HEK293 (cell line): ENCODE measurements at regions not wholly inside any gene's neighbourhood (a gene's known extent, or its start where the extent isn't known, plus 50 kb on each side); places are given as distances from the start of the nearest gene placed in this dataset.

Experiments
- CTCF ChIA-PET: fragments of 350-600 bp; formaldehyde crosslinking; extraction: SDS; loops from one replicate; lab custom pipeline; 2021; ENCODE audit warnings: antibody characterized with exemption; lab: Yijun Ruan, JAX
- POLR2A ChIA-PET: fragments of 300-600 bp; formaldehyde crosslinking; extraction: SDS; loops from one replicate; lab custom pipeline; 2020; ENCODE audit warnings: antibody characterized with exemption, inconsistent platforms; lab: Yijun Ruan, JAX
- H3K27ac ChIP-seq: fragments of 200-500 bp; sonication (Bioruptor generic); 2 replicates; pipeline ENCODE4 v1.5.1; 2014; ENCODE audit warnings: low read depth, low read length, control low read depth, inconsistent platforms; ENCODE audit errors: extremely low read depth
- H3K36me3 ChIP-seq, 2 experiments: fragments of 200-500 bp in 1 of 2; sonication (Bioruptor generic) in 1 of 2; 1 replicate in 1 of 2; 2 replicates in 1 of 2; pipeline ENCODE4 v1.5.1; 2014 to 2017; ENCODE audit warnings: inconsistent platforms in 2 of 2, low read length in 2 of 2; ENCODE audit not compliant: control insufficient read depth in 2 of 2, insufficient read depth in 1 of 2
- H3K4me1 ChIP-seq: fragments of 200-500 bp; sonication (Bioruptor generic); 2 replicates; pipeline ENCODE4 v1.5.1; 2014; ENCODE audit warnings: mild to moderate bottlenecking, low read length, inconsistent platforms; ENCODE audit not compliant: control insufficient read depth, insufficient read depth
- H3K4me3 ChIP-seq: 2 replicates; pipeline ENCODE4 v1.5.1; 2011; ENCODE audit warnings: low read depth, mild to moderate bottlenecking, control low read depth, low read length, moderate library complexity
- H3K9me3 ChIP-seq: fragments of 200-500 bp; sonication (Bioruptor generic); 2 replicates; pipeline ENCODE4 v1.5.1; 2014; ENCODE audit warnings: low read depth, low read length, inconsistent platforms; ENCODE audit not compliant: control insufficient read depth, insufficient read depth
- FEZF1 ChIP-seq: fragments of 450-650 bp; formaldehyde crosslinking; IDR thresholded peaks from 2 replicates; pipeline ENCODE4 v1.5.1; 2016; ENCODE audit warnings: missing biosample characterization, missing genetic modification characterization
- KLF10 ChIP-seq: fragments of 450-650 bp; IDR thresholded peaks from 2 replicates; pipeline ENCODE4 v1.5.1; 2018; ENCODE audit warnings: missing biosample characterization, mild to moderate bottlenecking, missing genetic modification characterization
- RBAK ChIP-seq: fragments of 450-650 bp; formaldehyde crosslinking; IDR thresholded peaks from 2 replicates; pipeline ENCODE4 v1.5.1; 2016; ENCODE audit warnings: missing biosample characterization, missing genetic modification characterization
- SALL2 ChIP-seq: fragments of 450-650 bp; formaldehyde crosslinking; IDR thresholded peaks from 2 replicates; pipeline ENCODE4 v1.5.0; 2017; ENCODE audit warnings: missing biosample characterization, mild to moderate bottlenecking, missing genetic modification characterization, borderline replicate concordance
- TRIM28 ChIP-seq: IDR thresholded peaks from 2 replicates; pipeline ENCODE4 v1.6.1; 2011; ENCODE audit warnings: low read length, control low read depth, borderline replicate concordance
- YY2 ChIP-seq: fragments of 450-650 bp; formaldehyde crosslinking; IDR thresholded peaks from 2 replicates; pipeline ENCODE4 v1.5.1; 2016; ENCODE audit warnings: missing biosample characterization, missing genetic modification characterization
- ZFP37 ChIP-seq: fragments of 450-650 bp; formaldehyde crosslinking; IDR thresholded peaks from 2 replicates; pipeline ENCODE4 v1.5.1; 2016; ENCODE audit warnings: missing biosample characterization, missing genetic modification characterization
- ZNF114 ChIP-seq: fragments of 450-650 bp; formaldehyde crosslinking; IDR thresholded peaks from 2 replicates; pipeline ENCODE4 v1.5.0; 2017; ENCODE audit warnings: missing biosample characterization, missing genetic modification characterization
- ZNF2 ChIP-seq: fragments of 450-650 bp; formaldehyde crosslinking; IDR thresholded peaks from 2 replicates; pipeline ENCODE4 v1.5.1; 2016; ENCODE audit warnings: missing biosample characterization, missing genetic modification characterization
- ZNF24 ChIP-seq: fragments of 450-650 bp; formaldehyde crosslinking; IDR thresholded peaks from 2 replicates; pipeline ENCODE4 v1.5.1; 2016; ENCODE audit warnings: missing biosample characterization, missing genetic modification characterization
- ZNF248 ChIP-seq: fragments of 450-650 bp; formaldehyde crosslinking; IDR thresholded peaks from 2 replicates; pipeline ENCODE4 v1.5.1; 2017; ENCODE audit warnings: missing biosample characterization, missing genetic modification characterization
- ZNF518A ChIP-seq: fragments of 450-650 bp; formaldehyde crosslinking; conservative IDR thresholded peaks from 2 replicates; pipeline ENCODE4 v1.5.1; 2016; ENCODE audit warnings: low read depth, missing biosample characterization, missing genetic modification characterization
- ZNF521 ChIP-seq: fragments of 450-650 bp; formaldehyde crosslinking; IDR thresholded peaks from 2 replicates; pipeline ENCODE4 v1.5.1; 2017; ENCODE audit warnings: missing biosample characterization, mild to moderate bottlenecking, missing genetic modification characterization
- ZNF76 ChIP-seq: fragments of 450-650 bp; formaldehyde crosslinking; IDR thresholded peaks from 2 replicates; pipeline ENCODE4; 2016; ENCODE audit warnings: low read depth, missing biosample characterization, missing genetic modification characterization, borderline replicate concordance
- ZNF837 ChIP-seq: fragments of 450-650 bp; formaldehyde crosslinking; IDR thresholded peaks from 2 replicates; pipeline ENCODE4 v1.5.1; 2016; ENCODE audit warnings: missing biosample characterization, missing genetic modification characterization
- TF ChIP-seq, protein P1 (sequence below): fragments of 450-650 bp; formaldehyde crosslinking; IDR thresholded peaks from 2 replicates; pipeline ENCODE4 v1.5.1; 2016; ENCODE audit warnings: missing biosample characterization, missing genetic modification characterization, borderline replicate concordance
- TF ChIP-seq, protein P2 (sequence below): fragments of 450-650 bp; formaldehyde crosslinking; IDR thresholded peaks from 2 replicates; pipeline ENCODE4 v1.5.1; 2016; ENCODE audit warnings: missing biosample characterization, missing genetic modification characterization
- TF ChIP-seq, protein P3 (sequence below): fragments of 450-650 bp; formaldehyde crosslinking; IDR thresholded peaks from 2 replicates; pipeline ENCODE4 v1.5.1; 2016; ENCODE audit warnings: missing biosample characterization, missing genetic modification characterization, borderline replicate concordance

GRCh38 chr15:98410328-98410727, 238.0 kb upstream of the IGF1R start:
- H3K4me3 ChIP-seq, result no peak overlapping the region
- H3K36me3 ChIP-seq, result no peaks in the 10 kb centered on the region
- TF ChIP-seq, protein P1, sequence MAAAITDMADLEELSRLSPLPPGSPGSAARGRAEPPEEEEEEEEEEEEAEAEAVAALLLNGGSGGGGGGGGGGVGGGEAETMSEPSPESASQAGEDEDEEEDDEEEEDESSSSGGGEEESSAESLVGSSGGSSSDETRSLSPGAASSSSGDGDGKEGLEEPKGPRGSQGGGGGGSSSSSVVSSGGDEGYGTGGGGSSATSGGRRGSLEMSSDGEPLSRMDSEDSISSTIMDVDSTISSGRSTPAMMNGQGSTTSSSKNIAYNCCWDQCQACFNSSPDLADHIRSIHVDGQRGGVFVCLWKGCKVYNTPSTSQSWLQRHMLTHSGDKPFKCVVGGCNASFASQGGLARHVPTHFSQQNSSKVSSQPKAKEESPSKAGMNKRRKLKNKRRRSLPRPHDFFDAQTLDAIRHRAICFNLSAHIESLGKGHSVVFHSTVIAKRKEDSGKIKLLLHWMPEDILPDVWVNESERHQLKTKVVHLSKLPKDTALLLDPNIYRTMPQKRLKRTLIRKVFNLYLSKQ (tag by site-specific recombination), result no peak
- TF ChIP-seq ZFP37 (no peak), TRIM28 (no peak), ZNF248 (no peak), SALL2 (tag by site-specific recombination) (no peak), RBAK (no peak), ZNF2 (no peak), KLF10 (tag by site-specific recombination) (no peak), ZNF76 (tag by site-specific recombination) (no peak), ZNF837 (tag by site-specific recombination) (no peak), ZNF114 (no peak), FEZF1 (tag by site-specific recombination) (no peak), ZNF518A (tag by site-specific recombination) (no peak), YY2 (tag by site-specific recombination) (no peak), ZNF521 (tag by site-specific recombination) (no peak), ZNF24 (tag by site-specific recombination) (no peak)
- TF ChIP-seq, protein P2, sequence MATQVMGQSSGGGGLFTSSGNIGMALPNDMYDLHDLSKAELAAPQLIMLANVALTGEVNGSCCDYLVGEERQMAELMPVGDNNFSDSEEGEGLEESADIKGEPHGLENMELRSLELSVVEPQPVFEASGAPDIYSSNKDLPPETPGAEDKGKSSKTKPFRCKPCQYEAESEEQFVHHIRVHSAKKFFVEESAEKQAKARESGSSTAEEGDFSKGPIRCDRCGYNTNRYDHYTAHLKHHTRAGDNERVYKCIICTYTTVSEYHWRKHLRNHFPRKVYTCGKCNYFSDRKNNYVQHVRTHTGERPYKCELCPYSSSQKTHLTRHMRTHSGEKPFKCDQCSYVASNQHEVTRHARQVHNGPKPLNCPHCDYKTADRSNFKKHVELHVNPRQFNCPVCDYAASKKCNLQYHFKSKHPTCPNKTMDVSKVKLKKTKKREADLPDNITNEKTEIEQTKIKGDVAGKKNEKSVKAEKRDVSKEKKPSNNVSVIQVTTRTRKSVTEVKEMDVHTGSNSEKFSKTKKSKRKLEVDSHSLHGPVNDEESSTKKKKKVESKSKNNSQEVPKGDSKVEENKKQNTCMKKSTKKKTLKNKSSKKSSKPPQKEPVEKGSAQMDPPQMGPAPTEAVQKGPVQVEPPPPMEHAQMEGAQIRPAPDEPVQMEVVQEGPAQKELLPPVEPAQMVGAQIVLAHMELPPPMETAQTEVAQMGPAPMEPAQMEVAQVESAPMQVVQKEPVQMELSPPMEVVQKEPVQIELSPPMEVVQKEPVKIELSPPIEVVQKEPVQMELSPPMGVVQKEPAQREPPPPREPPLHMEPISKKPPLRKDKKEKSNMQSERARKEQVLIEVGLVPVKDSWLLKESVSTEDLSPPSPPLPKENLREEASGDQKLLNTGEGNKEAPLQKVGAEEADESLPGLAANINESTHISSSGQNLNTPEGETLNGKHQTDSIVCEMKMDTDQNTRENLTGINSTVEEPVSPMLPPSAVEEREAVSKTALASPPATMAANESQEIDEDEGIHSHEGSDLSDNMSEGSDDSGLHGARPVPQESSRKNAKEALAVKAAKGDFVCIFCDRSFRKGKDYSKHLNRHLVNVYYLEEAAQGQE, result no peak
- TF ChIP-seq, protein P3, sequence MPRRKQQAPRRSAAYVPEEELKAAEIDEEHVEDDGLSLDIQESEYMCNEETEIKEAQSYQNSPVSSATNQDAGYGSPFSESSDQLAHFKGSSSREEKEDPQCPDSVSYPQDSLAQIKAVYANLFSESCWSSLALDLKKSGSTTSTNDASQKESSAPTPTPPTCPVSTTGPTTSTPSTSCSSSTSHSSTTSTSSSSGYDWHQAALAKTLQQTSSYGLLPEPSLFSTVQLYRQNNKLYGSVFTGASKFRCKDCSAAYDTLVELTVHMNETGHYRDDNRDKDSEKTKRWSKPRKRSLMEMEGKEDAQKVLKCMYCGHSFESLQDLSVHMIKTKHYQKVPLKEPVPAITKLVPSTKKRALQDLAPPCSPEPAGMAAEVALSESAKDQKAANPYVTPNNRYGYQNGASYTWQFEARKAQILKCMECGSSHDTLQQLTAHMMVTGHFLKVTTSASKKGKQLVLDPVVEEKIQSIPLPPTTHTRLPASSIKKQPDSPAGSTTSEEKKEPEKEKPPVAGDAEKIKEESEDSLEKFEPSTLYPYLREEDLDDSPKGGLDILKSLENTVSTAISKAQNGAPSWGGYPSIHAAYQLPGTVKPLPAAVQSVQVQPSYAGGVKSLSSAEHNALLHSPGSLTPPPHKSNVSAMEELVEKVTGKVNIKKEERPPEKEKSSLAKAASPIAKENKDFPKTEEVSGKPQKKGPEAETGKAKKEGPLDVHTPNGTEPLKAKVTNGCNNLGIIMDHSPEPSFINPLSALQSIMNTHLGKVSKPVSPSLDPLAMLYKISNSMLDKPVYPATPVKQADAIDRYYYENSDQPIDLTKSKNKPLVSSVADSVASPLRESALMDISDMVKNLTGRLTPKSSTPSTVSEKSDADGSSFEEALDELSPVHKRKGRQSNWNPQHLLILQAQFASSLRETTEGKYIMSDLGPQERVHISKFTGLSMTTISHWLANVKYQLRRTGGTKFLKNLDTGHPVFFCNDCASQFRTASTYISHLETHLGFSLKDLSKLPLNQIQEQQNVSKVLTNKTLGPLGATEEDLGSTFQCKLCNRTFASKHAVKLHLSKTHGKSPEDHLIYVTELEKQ (tag by site-specific recombination), result no peak
- H3K4me1 ChIP-seq, result no peaks in the 10 kb centered on the region
- no peaks in the 10 kb centered on the region for H3K9me3 ChIP-seq
- no peak overlapping the region for H3K27ac ChIP-seq
- ChIA-PET POLR2A (no interaction called here), CTCF (no interaction called here)
